ENCODE measurements at regions not wholly inside any gene's neighbourhood (a gene's known extent, or its start where the extent isn't known, plus 50 kb on each side); places are given as distances from the start of the nearest gene placed in this dataset.

- Histone ChIP-seq H3K27ac (no peak overlapping the region), H3K4me3 (no peak overlapping the region), H3K9me3 (no peaks in the 10 kb centered on the region), H3K4me1 (no peaks in the 10 kb centered on the region), H3K36me3 (no peaks in the 10 kb centered on the region), H3K27me3 (no peaks in the 10 kb centered on the region)
- TF ChIP-seq, protein P1, sequence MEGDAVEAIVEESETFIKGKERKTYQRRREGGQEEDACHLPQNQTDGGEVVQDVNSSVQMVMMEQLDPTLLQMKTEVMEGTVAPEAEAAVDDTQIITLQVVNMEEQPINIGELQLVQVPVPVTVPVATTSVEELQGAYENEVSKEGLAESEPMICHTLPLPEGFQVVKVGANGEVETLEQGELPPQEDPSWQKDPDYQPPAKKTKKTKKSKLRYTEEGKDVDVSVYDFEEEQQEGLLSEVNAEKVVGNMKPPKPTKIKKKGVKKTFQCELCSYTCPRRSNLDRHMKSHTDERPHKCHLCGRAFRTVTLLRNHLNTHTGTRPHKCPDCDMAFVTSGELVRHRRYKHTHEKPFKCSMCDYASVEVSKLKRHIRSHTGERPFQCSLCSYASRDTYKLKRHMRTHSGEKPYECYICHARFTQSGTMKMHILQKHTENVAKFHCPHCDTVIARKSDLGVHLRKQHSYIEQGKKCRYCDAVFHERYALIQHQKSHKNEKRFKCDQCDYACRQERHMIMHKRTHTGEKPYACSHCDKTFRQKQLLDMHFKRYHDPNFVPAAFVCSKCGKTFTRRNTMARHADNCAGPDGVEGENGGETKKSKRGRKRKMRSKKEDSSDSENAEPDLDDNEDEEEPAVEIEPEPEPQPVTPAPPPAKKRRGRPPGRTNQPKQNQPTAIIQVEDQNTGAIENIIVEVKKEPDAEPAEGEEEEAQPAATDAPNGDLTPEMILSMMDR (IDR thresholded peaks at IDR 0.05), result no peak
- no peak for TF ChIP-seq POLR2A (IDR thresholded peaks at IDR 0.05)
- intact Hi-C loops (cut with DNase I; ENCODE audit: low total_unique reads), result no loop called here
- no peak for DNase-seq
Measured at GRCh38 chr10:130895161-130895560, 416.4 kb downstream of the TCERG1L start.

DNA sequence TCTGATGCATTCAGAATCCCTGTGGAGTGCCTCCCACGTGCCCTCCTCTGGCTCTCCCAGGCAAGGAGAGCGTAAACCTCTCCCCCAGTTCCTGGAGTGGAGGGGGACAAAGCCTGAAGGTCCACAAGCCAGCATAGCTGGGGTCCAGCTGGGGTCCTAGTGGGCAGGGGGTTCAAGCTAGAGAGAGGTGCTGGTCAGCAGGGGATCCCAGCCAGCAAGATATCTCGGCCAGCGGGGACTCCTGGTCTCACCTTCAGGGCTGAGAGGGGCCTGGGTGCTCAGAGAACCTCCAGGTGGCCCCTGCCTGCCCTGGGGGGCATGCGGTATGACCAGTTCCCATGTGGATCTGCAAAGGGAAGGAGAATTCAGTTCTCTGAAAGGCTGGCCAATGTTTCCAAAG lies 413.7 kb downstream of the TCERG1L start:
- no peak for DNase-seq
- intact Hi-C loops (cut with DNase I; ENCODE audit: low total_unique reads), result no loop called here

GRCh38 chr10:130898381-130898780 lies 413.1 kb downstream of the TCERG1L start:
- no peak overlapping the region for H3K4me3 ChIP-seq
- TF ChIP-seq POLR2A (IDR thresholded peaks at IDR 0.05), result no peak
- TF ChIP-seq, protein P1 (IDR thresholded peaks at IDR 0.05), result no peak
- no peaks in the 10 kb centered on the region for H3K27me3 ChIP-seq
- intact Hi-C loops (cut with DNase I; ENCODE audit: low total_unique reads), result no loop called here
- H3K36me3 ChIP-seq, result no peaks in the 10 kb centered on the region
- H3K4me1 ChIP-seq, result no peaks in the 10 kb centered on the region
- no peaks in the 10 kb centered on the region for H3K9me3 ChIP-seq
- no peak for DNase-seq
- H3K27ac ChIP-seq, result no peak overlapping the region

More for the DNA sequence above, 413.7 kb downstream of the TCERG1L start:
- Histone ChIP-seq H3K27ac (no peak overlapping the region), H3K36me3 (no peaks in the 10 kb centered on the region), H3K9me3 (no peaks in the 10 kb centered on the region), H3K27me3 (no peaks in the 10 kb centered on the region), H3K4me3 (no peak overlapping the region), H3K4me1 (no peaks in the 10 kb centered on the region)
- TF ChIP-seq POLR2A (IDR thresholded peaks at IDR 0.05), result no peak
- TF ChIP-seq, protein P1 (IDR thresholded peaks at IDR 0.05), result no peak

DNA sequence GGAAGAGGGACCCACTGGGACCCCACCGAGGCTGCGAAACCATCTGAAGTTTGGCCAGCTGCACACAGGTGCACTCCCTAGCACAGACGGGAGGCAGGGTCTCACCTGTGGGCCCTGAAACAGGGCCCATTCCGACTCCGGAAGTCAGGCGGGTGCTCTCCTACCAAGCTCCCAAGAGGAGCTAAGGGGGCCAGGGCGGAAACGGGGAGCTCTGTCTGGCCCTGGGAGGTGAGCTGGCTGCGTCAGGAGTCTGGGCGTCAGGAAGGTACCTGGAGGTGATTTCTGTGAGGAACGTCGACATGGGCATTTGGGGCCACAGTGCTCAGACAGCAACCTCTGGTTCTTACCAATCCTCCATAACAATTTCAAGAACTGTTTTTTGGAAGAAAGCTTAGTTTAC lies 411.7 kb downstream of the TCERG1L start:
- H3K27me3 ChIP-seq, result no peaks in the 10 kb centered on the region
- no peaks in the 10 kb centered on the region for H3K4me1 ChIP-seq
- no peaks in the 10 kb centered on the region for H3K9me3 ChIP-seq
- TF ChIP-seq, protein P1 (IDR thresholded peaks at IDR 0.05), result no peak
- TF ChIP-seq POLR2A (IDR thresholded peaks at IDR 0.05), result no peak
- no peaks in the 10 kb centered on the region for H3K36me3 ChIP-seq
- no peak overlapping the region for H3K4me3 ChIP-seq
- intact Hi-C loops (cut with DNase I; ENCODE audit: low total_unique reads), result no loop called here
- H3K27ac ChIP-seq, result no peak overlapping the region
- no peak for DNase-seq

DNA sequence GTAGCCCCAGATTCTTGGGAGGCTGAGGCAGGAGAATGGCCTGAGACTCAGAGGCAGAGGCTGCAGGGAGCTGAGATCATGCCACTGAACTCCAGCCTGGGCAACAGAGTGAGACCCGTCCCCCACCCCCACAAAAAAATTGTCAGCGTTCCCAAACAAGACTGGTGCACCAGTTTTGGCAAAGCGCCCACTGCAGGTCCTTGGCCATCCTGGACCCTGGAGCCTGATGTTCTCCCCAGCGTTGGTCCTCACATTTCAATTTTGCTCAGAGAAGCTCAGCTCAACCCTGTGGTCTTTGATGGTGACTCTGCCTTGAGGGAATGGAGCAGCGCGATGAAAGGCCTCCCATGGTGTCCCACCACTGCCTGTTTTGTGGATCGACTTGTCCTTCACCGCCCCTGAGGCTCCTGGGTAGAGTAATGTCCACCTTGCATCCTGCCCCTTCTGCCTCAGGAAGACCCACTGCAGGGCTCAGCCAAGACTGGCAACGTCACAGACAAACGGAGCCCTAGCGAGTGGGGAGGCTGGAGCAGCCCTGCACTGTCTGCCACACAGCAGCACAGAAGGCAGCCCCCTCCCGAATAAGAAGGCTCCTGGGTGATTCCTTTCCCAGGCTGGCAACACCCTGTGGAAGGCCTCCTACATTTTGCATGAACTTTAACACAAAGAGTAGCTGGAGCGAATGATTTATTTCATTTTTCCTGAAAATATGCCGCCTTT lies 410.9 kb downstream of the TCERG1L start:
- Histone ChIP-seq H3K9me3 (no peaks in the 10 kb centered on the region), H3K4me3 (no peak overlapping the region), H3K4me1 (no peaks in the 10 kb centered on the region), H3K27me3 (no peaks in the 10 kb centered on the region), H3K27ac (no peak overlapping the region), H3K36me3 (no peaks in the 10 kb centered on the region)
- DNase-seq, result no peak
- intact Hi-C loops (cut with DNase I; ENCODE audit: low total_unique reads), result no loop called here
- TF ChIP-seq, protein P1 (IDR thresholded peaks at IDR 0.05), result no peak
- TF ChIP-seq POLR2A (IDR thresholded peaks at IDR 0.05), result no peak
